GM12873 (cell line): ENCODE measurements at regions not wholly inside any gene's neighbourhood (a gene's known extent, or its start where the extent isn't known, plus 50 kb on each side); places are given as distances from the start of the nearest gene placed in this dataset.

Source experiments
- TF ChIP-seq, protein P1 (sequence below): IDR thresholded peaks from 2 replicates; pipeline ENCODE4 v1.5.1; 2012; ENCODE audit warnings: low read depth, mild to moderate bottlenecking, moderate library complexity, low read length, control low read depth; ENCODE audit not compliant: insufficient read depth; ENCODE audit errors: missing control alignments

DNA sequence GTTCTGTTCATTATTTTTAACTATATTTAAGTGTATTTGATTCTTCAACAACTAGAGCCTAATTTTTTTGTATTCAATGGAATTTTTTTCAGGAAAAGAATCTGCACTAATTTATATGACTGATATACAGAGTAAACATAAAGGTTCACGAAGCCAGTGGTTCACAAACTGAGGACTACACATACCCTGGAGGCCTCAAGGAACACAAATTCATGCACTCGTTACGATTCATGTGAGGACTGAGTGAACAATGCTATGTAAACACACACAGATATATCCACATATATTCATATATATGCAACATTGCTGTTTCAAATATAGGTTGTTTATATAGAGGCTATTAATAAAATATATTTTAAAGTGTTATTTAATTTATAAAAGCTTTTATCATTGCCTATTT is 137.8 kb downstream of the PHLDA1 start:
- TF ChIP-seq, protein P1, sequence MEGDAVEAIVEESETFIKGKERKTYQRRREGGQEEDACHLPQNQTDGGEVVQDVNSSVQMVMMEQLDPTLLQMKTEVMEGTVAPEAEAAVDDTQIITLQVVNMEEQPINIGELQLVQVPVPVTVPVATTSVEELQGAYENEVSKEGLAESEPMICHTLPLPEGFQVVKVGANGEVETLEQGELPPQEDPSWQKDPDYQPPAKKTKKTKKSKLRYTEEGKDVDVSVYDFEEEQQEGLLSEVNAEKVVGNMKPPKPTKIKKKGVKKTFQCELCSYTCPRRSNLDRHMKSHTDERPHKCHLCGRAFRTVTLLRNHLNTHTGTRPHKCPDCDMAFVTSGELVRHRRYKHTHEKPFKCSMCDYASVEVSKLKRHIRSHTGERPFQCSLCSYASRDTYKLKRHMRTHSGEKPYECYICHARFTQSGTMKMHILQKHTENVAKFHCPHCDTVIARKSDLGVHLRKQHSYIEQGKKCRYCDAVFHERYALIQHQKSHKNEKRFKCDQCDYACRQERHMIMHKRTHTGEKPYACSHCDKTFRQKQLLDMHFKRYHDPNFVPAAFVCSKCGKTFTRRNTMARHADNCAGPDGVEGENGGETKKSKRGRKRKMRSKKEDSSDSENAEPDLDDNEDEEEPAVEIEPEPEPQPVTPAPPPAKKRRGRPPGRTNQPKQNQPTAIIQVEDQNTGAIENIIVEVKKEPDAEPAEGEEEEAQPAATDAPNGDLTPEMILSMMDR = no peak

DNA sequence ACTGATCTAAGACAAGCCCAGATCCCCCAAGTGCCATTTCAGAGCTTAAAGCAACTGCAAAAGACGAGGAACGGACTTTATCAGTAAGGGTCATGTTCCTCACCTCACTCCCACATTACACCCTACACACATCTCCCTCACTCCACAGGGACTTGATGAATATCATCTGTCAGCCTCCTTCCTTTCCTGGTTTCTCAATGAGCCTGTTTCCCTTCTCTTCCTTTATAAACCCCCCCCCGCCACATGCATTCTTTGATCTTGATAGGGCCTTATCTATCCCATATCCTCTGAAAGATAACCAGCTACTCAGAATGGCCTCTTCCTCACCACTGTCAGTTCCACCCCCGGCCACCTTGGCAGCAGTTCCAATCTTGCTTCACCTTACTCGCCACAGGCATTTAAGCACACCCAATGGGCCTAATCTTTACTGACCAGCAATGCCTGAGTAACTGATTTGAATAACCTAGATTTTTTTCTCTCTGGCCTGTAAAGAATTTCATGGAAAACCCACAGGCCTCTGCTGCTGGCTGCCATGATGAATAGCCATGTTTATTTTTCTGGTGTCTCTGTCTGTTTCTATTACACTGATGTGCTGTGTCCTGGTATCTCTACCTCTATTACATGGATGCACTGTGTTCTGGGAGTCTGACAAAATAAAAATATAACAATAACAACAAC is 138.7 kb downstream of the PHLDA1 start:
- TF ChIP-seq, protein P1 = no peak

DNA sequence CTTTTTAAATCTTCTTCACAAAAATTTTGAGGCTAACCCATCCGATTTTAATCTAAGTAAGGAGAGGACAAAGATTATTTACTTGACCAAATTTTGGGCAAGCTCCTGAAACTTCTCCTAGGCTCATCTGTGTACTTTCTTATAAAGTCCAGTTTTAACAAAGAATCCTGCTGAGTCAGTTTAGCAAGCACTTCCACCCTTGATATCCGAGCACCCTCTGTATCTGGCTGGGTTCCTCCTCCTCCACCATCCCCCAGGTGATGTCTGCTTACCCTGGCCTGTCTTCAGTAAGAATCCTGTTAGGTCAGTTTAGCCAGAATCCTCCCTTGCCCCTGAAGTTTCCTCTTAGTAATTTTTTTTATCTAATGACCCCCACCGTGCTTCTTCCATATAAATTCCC is 140.5 kb downstream of the PHLDA1 start:
- TF ChIP-seq, protein P1 = no peak

DNA sequence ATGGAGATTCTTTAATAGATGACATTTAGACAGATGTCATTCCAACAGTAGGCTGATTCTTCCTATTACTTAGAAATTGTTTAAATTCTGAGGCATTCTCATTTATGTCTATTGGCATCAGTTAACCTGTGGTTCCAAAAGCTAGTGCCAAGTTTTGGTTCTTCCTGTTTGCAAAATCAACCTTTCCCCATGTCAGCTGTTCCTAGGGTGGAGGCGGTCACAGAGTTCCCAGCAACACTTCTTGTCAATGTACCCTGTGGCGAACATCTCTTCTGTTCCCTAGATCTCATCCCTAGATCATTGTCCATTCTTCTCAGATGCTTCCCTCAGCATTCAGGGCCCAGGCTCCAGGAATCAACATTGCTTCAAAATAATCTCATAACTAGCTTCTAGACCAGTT is 140.9 kb downstream of the PHLDA1 start:
- TF ChIP-seq, protein P1 = no peak

DNA sequence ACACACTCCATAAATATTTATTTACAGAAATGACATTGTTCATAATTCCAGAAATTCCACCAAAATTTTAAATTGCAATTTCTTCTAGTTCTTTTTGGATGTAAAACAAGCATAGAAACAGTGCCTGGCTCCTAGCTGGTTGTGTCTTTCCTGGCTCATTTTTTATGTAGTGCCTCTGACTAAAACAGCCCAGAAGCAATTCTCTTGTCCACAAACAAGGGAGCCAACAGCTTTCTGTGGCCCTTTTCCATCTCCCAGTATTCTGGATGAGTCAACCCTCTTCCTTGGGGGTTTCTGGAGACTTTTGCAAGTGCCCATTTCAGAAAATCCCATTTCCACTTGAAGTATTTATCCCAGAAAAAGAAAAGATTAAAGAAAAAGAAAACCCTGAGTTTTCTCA is 141.4 kb downstream of the PHLDA1 start:
- TF ChIP-seq, protein P1 = no peak

DNA sequence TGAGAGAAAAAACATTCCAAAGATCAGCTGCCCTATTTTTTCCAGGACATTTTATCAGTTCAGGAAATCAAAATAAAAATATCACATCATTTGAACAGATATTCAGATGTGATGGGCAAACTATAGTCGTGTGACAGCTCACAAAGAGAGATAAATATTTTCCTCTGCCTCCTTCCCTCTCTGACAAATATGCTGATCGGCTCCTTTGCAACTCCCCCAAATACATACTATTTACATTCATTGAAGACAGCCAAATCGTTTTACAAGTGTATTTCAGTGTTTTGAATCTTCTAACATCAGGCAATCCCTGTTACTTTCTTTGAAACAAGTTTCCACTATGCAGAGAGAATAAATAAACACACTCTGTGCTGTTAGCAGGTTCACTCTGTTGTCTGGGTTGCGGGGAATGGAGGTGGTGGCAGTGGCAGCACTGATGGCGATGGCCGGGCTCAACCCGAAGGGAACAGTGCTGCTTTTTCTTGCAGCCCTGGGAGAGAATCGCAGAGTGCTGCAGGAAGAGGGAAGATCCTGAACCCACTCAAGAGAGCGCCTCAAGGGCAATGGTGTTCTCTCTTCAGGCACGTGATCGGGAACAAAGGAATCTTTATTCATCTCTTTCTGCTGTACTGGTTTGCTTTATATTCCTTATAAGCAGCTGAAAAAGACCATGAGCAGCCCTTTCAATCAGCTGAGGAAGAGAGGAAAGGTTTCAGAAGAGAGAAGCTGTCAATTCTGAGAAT is 142.5 kb downstream of the PHLDA1 start:
- TF ChIP-seq, protein P1 = no peak

DNA sequence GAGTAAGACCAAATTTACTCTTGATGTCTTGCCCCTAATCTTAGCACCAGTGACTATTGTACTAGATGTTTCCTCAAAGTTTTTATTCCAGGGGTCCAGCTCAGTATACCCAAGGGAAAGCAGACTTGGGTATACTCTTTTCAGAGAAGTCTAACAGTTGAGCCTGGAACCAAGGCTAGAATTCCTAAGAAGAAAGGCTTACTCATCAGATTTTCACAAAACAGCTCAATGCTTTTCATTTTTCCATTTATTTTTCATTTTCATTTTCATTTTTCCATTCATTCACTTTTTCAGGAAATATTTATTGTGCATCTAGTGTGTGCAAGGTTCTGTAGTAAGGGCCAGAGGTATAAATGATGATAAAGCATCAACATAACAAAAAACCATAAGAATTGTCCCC is 143.2 kb downstream of the PHLDA1 start:
- TF ChIP-seq, protein P1 = no peak
